ENCODE measurements at regions not wholly inside any gene's neighbourhood (a gene's known extent, or its start where the extent isn't known, plus 50 kb on each side); places are given as distances from the start of the nearest gene placed in this dataset.
"Not testable (repeated sequence)": the region's sequence is repeated elsewhere in the genome, so short reads cannot be mapped to it uniquely, and the experiment has no call there.

DNA sequence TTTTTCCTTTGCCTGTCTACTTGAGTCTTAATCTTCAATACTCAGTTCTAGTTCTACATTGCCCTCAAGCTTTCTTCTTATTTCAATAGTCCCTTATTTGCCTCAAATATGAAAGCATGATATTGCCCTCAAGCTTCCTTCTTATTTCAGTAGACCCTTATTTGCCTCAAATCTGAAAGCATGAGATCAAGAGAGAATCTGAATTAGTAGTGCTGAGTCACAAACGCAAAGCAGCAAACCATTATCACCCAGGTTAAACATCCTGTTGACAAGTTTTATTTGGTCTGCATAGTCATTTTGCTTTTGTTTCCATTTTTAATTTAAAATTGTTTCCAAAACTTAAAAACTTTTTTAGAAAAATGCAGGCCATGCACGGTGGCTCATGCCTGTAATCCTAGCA lies 583.3 kb upstream of the FSHR start:
- H3K36me3 Mint-ChIP-seq (ENCODE audit: low read depth), result no peaks in the 10 kb centered on the region
- peaks cover 39% of the 10 kb centered on the region for H3K9me3 Mint-ChIP-seq
- no peak overlapping the region for H3K4me3 Mint-ChIP-seq
- TF ChIP-seq, protein P1, sequence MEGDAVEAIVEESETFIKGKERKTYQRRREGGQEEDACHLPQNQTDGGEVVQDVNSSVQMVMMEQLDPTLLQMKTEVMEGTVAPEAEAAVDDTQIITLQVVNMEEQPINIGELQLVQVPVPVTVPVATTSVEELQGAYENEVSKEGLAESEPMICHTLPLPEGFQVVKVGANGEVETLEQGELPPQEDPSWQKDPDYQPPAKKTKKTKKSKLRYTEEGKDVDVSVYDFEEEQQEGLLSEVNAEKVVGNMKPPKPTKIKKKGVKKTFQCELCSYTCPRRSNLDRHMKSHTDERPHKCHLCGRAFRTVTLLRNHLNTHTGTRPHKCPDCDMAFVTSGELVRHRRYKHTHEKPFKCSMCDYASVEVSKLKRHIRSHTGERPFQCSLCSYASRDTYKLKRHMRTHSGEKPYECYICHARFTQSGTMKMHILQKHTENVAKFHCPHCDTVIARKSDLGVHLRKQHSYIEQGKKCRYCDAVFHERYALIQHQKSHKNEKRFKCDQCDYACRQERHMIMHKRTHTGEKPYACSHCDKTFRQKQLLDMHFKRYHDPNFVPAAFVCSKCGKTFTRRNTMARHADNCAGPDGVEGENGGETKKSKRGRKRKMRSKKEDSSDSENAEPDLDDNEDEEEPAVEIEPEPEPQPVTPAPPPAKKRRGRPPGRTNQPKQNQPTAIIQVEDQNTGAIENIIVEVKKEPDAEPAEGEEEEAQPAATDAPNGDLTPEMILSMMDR (IDR thresholded peaks at IDR 0.05), result no peak
- H3K4me1 Mint-ChIP-seq (ENCODE audit: low read depth), result no peaks in the 10 kb centered on the region
- no peak for DNase-seq
- no peaks in the 10 kb centered on the region for H3K27me3 Mint-ChIP-seq (ENCODE audit: insufficient read depth)
- H3K27ac Mint-ChIP-seq, result no peak overlapping the region

DNA sequence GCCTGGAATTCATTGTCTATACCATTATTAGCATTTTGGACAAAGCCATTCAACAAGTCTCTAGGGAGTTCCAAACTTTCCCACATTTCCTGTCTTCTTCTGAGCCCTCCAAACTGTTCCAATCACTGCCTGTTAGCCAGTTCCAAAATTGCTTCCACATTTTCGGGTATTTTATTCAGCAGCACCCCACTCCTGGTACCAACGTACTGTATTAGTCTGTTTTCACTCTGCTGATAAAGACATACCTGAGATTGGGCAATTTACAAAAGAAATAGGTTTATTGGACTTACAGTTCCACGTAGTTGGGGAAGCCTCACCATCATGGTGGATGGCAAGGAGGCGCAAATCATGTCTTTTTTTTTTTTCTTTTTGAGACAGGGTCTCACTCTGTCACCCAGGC lies 578.6 kb upstream of the FSHR start:
- H3K27ac Mint-ChIP-seq, result not testable (repeated sequence)
- H3K9me3 Mint-ChIP-seq, result peaks cover 43% of the 10 kb centered on the region

DNA sequence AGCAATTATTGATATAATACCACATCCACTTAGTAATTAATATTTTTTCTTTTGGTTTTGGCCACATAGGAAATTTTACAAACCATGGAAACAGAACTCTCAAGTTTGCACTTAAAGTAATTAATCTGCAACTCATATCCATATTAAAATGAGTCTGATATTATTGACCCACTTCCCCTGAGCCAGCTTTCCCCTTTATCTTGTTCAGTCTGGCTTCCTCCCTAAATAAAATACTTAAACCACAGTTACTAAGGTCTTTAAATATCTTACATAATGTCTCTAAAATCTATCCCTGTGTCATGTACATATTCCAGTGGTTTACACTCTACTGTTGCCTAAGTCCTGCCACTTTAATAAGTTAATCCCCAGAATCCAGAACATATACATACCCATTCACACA lies 564.9 kb upstream of the FSHR start:
- no peaks in the 10 kb centered on the region for H3K36me3 Mint-ChIP-seq (ENCODE audit: low read depth)
- H3K27me3 Mint-ChIP-seq (ENCODE audit: insufficient read depth), result no peaks in the 10 kb centered on the region
- peaks cover 33% of the 10 kb centered on the region for H3K9me3 Mint-ChIP-seq
- DNase-seq, result no peak
- no peak overlapping the region for H3K4me3 Mint-ChIP-seq
- no peak overlapping the region for H3K27ac Mint-ChIP-seq
- TF ChIP-seq, protein P1 (IDR thresholded peaks at IDR 0.05), result no peak
- H3K4me1 Mint-ChIP-seq (ENCODE audit: low read depth), result no peaks in the 10 kb centered on the region

More for the DNA sequence above, 578.6 kb upstream of the FSHR start:
- not testable (repeated sequence) for H3K4me1 Mint-ChIP-seq (ENCODE audit: low read depth); H3K27me3 Mint-ChIP-seq (ENCODE audit: insufficient read depth); H3K36me3 Mint-ChIP-seq (ENCODE audit: low read depth); DNase-seq; H3K4me3 Mint-ChIP-seq

DNA sequence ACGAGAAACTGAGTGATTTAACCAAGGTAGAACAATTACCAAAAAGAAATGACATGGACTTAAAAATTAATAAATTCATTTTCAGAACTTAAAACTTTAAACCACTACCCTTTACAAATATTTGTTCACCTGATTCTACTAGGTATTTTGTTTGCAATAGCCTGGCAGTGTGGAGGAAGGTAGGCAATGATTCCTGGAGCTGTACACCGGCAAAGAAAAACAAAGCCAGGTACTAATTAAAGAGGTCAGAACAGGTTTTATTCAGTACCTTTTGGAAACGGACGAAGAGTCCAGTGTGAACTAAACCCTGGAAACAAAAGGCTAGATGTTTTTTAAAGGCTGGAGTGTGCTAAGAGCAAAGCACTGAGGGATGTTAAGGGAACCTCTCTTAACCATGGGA lies 561.3 kb upstream of the FSHR start:
- H3K27me3 Mint-ChIP-seq (ENCODE audit: insufficient read depth), result no peaks in the 10 kb centered on the region; the same call in 1 of the 2 replicates
- DNase-seq, result no peak
- H3K36me3 Mint-ChIP-seq (ENCODE audit: low read depth), result no peaks in the 10 kb centered on the region
- TF ChIP-seq, protein P1 (IDR thresholded peaks at IDR 0.05), result no peak
- H3K4me1 Mint-ChIP-seq (ENCODE audit: low read depth), result no peaks in the 10 kb centered on the region
- H3K4me3 Mint-ChIP-seq, result no peak overlapping the region
- H3K27ac Mint-ChIP-seq, result no peak overlapping the region
- H3K9me3 Mint-ChIP-seq, result peaks cover 48% of the 10 kb centered on the region

DNA sequence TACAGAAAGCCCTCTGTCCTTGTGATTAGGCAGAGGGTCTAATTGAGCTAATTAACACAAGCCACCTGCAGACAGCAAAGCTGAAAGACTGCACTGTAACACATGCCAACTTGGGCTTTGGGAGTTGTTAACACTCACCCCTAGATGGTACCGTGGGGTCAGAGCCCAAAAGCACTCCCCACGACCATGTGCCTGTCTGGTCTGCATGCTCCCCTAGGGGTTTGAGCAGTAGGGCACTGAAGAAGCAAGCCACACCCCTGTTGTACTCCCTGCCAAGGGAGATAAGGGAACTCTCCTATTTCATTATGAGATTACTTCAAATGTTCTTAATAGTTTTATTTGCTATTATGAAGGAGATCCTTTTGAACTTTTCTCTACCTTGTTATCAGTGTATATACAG lies 560.1 kb upstream of the FSHR start:
- H3K36me3 Mint-ChIP-seq (ENCODE audit: low read depth), result no peaks in the 10 kb centered on the region
- TF ChIP-seq, protein P1 (IDR thresholded peaks at IDR 0.05), result no peak
- H3K4me3 Mint-ChIP-seq, result no peak overlapping the region
- DNase-seq, result no peak
- H3K27ac Mint-ChIP-seq, result no peak overlapping the region
- H3K4me1 Mint-ChIP-seq (ENCODE audit: low read depth), result no peaks in the 10 kb centered on the region
- H3K27me3 Mint-ChIP-seq (ENCODE audit: insufficient read depth), result no peaks in the 10 kb centered on the region; the same call in 1 of the 2 replicates
- peaks cover 44% of the 10 kb centered on the region for H3K9me3 Mint-ChIP-seq

DNA sequence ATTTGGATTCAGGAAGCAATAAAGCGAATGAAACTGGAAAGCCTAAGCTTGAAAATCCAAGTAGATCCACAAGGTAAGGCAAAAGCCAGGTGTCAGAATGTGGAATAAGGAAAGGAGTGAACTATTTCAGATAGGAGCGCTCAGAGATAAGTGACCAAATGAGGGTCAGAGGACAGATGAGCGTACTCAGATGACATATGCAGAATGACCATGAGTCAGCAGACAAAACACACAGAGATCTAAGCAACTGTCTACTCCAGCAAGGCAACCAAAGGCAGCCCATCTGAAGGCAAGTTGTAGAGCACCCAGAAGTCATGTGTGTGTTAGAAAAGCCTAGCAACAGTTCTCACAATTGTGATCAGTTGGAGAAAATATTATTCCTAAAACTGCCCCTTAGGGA lies 548.4 kb upstream of the FSHR start:
- DNase-seq, result no peak
- Mint-ChIP-seq H3K27ac (no peak overlapping the region), H3K4me1 (ENCODE audit: low read depth) (no peaks in the 10 kb centered on the region), H3K9me3 (peaks cover 49% of the 10 kb centered on the region), H3K36me3 (ENCODE audit: low read depth) (0 out of 2 replicates have a peak, but pooled peaks cover 4% of the 10 kb centered on the region), H3K4me3 (no peak overlapping the region), H3K27me3 (ENCODE audit: insufficient read depth) (no peaks in the 10 kb centered on the region)
- TF ChIP-seq, protein P1 (IDR thresholded peaks at IDR 0.05), result no peak
